GM13976 (cell line): ENCODE measurements at regions not wholly inside any gene's neighbourhood (a gene's known extent, or its start where the extent isn't known, plus 50 kb on each side); places are given as distances from the start of the nearest gene placed in this dataset.
"Not testable (repeated sequence)": the region's sequence is repeated elsewhere in the genome, so short reads cannot be mapped to it uniquely, and the experiment has no call there.

ENCODE experiments used
- DNase-seq: peaks from one replicate; pipeline ENCODE4 v3.0.0; 2012; ENCODE audit warnings: low spot score
- CTCF ChIP-seq: IDR thresholded peaks from 2 replicates; pipeline ENCODE4 v1.5.1; 2012; ENCODE audit warnings: borderline replicate concordance, mild to moderate bottlenecking; ENCODE audit not compliant: insufficient read depth; ENCODE audit errors: extremely low read depth, missing control alignments, control extremely low read depth
- in situ Hi-C: fragments of 300-500 bp; cut with MboI; formaldehyde crosslinking; loops from one replicate; pipeline ENCODE4 v1.12.0; 2022; ENCODE audit warnings: low sequenced_read_pairs, mixed read lengths, inconsistent platforms; ENCODE audit not compliant: unreplicated experiment

GRCh38 chr4:186846426-186846825, 122.8 kb upstream of the FAT1 start:
- no peak for TF ChIP-seq CTCF

GRCh38 chr4:186847429-186848131, 123.9 kb upstream of the FAT1 start:
- DNase-seq, in situ Hi-C loops: not testable (repeated sequence)

More at GRCh38 chr4:186846426-186846825, 122.8 kb upstream of the FAT1 start:
- in situ Hi-C loops: no loop called here
- no peak for DNase-seq

GRCh38 chr4:186848437-186848836, 124.8 kb upstream of the FAT1 start:
- in situ Hi-C loops: no loop called here
- TF ChIP-seq CTCF: no peak
- no peak for DNase-seq

- TF ChIP-seq CTCF: no peak
- DNase-seq: no peak
- in situ Hi-C loops: no loop called here
These were observed 127.8 kb upstream of the FAT1 start for GRCh38 chr4:186851291-186852072.

GRCh38 chr4:186852073-186852420, 128.4 kb upstream of the FAT1 start:
- no peak for TF ChIP-seq CTCF
- in situ Hi-C loops: no loop called here

GRCh38 chr4:186852964-186853391, 129.3 kb upstream of the FAT1 start:
- no peak for DNase-seq
- in situ Hi-C loops: no loop called here
- no peak for TF ChIP-seq CTCF

More at GRCh38 chr4:186852073-186852420, 128.4 kb upstream of the FAT1 start:
- DNase-seq: no peak

GRCh38 chr4:186854256-186854655, 130.6 kb upstream of the FAT1 start:
- in situ Hi-C loops: no loop called here
- DNase-seq: no peak
- no peak for TF ChIP-seq CTCF
